IMR-90 (cell line): ENCODE measurements at regions not wholly inside any gene's neighbourhood (a gene's known extent, or its start where the extent isn't known, plus 50 kb on each side); places are given as distances from the start of the nearest gene placed in this dataset.

Source experiments
- BHLHE40 ChIP-seq: fragments of 150-350 bp; IDR thresholded peaks from 2 replicates; pipeline ENCODE4 v1.6.1; 2016; ENCODE audit warnings: mild to moderate bottlenecking, low read depth, low read length
- CHD1 ChIP-seq: IDR thresholded peaks from 2 replicates; pipeline ENCODE4 v1.6.1; 2012; ENCODE audit warnings: low read depth, low read length, improper control_type of control experiment
- FOS ChIP-seq: fragments of 150-350 bp; IDR thresholded peaks from 2 replicates; pipeline ENCODE4 v1.6.1; 2016; ENCODE audit warnings: low read depth, low read length
- MAFK ChIP-seq: IDR thresholded peaks from 2 replicates; pipeline ENCODE4 v1.6.1; 2012; ENCODE audit warnings: low read depth, low read length, improper control_type of control experiment
- MXI1 ChIP-seq: IDR thresholded peaks from 2 replicates; pipeline ENCODE4 v1.6.1; 2012; ENCODE audit warnings: low read depth, mild to moderate bottlenecking, low read length, moderate library complexity, borderline replicate concordance
- NFE2L2 ChIP-seq: fragments of 150-350 bp; IDR thresholded peaks from 2 replicates; pipeline ENCODE4 v1.6.1; 2016; ENCODE audit warnings: low read depth, mild to moderate bottlenecking, low read length
- POLR2A ChIP-seq: IDR thresholded peaks from 2 replicates; pipeline ENCODE4 v1.6.1; 2012; ENCODE audit warnings: mild to moderate bottlenecking, low read depth, low read length
- RAD21 ChIP-seq: IDR thresholded peaks from 2 replicates; pipeline ENCODE4 v1.6.1; 2012; ENCODE audit warnings: low read length, improper control_type of control experiment
- RCOR1 ChIP-seq: IDR thresholded peaks from 2 replicates; pipeline ENCODE4 v1.6.1; 2012; ENCODE audit warnings: mild to moderate bottlenecking, low read length, improper control_type of control experiment; ENCODE audit not compliant: insufficient replicate concordance
- RFX5 ChIP-seq: IDR thresholded peaks from 2 replicates; pipeline ENCODE4 v1.8.0; 2012; ENCODE audit warnings: low read depth, mild to moderate bottlenecking, low read length, moderate library complexity
- SMC3 ChIP-seq: fragments of 150-350 bp; IDR thresholded peaks from 2 replicates; pipeline ENCODE4 v1.6.1; 2016; ENCODE audit warnings: low read depth, mild to moderate bottlenecking, antibody characterized with exemption, low read length, moderate library complexity
- TF ChIP-seq, protein P1 (sequence below): conservative IDR thresholded peaks from 2 replicates; pipeline ENCODE4 v1.5.1; 2012; ENCODE audit warnings: mild to moderate bottlenecking, low read depth, low read length, improper control_type of control experiment
- TF ChIP-seq, protein P2 (sequence below): fragments of 150-350 bp; IDR thresholded peaks from 2 replicates; pipeline ENCODE4 v1.6.1; 2017; ENCODE audit warnings: mild to moderate bottlenecking, antibody characterized with exemption, low read length, low read depth
- TF ChIP-seq, protein P3 (sequence below): fragments of 150-350 bp; IDR thresholded peaks from 2 replicates; pipeline ENCODE4 v1.6.1; 2016; ENCODE audit warnings: low read depth, mild to moderate bottlenecking, low read length, moderate library complexity, borderline replicate concordance

DNA sequence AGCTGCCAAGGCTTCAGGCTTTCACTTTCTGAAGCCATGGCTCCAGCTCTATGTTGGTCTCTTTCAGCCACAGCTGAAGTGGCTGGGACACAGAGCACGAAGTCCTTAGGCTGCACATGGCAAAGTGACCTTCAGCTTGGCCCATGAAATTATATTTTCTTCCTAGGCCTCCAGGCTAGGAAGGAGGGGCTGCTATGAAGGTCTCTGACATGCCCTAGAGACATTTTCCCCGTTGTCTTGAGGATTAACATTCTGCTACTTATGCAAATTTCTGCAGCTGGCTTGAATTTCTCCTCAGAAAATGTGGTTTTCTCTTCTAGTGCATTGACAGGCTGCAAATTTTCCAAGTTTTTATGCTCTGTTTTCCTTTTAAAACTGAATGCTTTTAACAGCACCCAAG, 99.8 kb upstream of the KCNIP4 start:
- TF ChIP-seq, protein P1, sequence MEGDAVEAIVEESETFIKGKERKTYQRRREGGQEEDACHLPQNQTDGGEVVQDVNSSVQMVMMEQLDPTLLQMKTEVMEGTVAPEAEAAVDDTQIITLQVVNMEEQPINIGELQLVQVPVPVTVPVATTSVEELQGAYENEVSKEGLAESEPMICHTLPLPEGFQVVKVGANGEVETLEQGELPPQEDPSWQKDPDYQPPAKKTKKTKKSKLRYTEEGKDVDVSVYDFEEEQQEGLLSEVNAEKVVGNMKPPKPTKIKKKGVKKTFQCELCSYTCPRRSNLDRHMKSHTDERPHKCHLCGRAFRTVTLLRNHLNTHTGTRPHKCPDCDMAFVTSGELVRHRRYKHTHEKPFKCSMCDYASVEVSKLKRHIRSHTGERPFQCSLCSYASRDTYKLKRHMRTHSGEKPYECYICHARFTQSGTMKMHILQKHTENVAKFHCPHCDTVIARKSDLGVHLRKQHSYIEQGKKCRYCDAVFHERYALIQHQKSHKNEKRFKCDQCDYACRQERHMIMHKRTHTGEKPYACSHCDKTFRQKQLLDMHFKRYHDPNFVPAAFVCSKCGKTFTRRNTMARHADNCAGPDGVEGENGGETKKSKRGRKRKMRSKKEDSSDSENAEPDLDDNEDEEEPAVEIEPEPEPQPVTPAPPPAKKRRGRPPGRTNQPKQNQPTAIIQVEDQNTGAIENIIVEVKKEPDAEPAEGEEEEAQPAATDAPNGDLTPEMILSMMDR: no peak
- TF ChIP-seq RFX5: no peak
- TF ChIP-seq, protein P2, sequence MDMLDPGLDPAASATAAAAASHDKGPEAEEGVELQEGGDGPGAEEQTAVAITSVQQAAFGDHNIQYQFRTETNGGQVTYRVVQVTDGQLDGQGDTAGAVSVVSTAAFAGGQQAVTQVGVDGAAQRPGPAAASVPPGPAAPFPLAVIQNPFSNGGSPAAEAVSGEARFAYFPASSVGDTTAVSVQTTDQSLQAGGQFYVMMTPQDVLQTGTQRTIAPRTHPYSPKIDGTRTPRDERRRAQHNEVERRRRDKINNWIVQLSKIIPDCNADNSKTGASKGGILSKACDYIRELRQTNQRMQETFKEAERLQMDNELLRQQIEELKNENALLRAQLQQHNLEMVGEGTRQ: no peak
- no peak for TF ChIP-seq FOS
- TF ChIP-seq POLR2A: no peak
- no peak for TF ChIP-seq SMC3
- no peak for TF ChIP-seq MXI1
- TF ChIP-seq, protein P3, sequence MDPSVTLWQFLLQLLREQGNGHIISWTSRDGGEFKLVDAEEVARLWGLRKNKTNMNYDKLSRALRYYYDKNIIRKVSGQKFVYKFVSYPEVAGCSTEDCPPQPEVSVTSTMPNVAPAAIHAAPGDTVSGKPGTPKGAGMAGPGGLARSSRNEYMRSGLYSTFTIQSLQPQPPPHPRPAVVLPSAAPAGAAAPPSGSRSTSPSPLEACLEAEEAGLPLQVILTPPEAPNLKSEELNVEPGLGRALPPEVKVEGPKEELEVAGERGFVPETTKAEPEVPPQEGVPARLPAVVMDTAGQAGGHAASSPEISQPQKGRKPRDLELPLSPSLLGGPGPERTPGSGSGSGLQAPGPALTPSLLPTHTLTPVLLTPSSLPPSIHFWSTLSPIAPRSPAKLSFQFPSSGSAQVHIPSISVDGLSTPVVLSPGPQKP: no peak
- no peak for TF ChIP-seq RAD21
- TF ChIP-seq NFE2L2: no peak
- no peak for TF ChIP-seq RCOR1
- no peak for TF ChIP-seq BHLHE40
- no peak for TF ChIP-seq CHD1
- TF ChIP-seq MAFK: no peak
